ENCODE measurements at regions not wholly inside any gene's neighbourhood (a gene's known extent, or its start where the extent isn't known, plus 50 kb on each side); places are given as distances from the start of the nearest gene placed in this dataset.

GRCh38 chr21:40929833-40930232 is 82.9 kb upstream of the DSCAM start:
- CTCF ChIA-PET (ENCODE audit: low intra/inter-chr PET ratio, low total read pairs) = no interaction called here
- DNase-seq (ENCODE audit: low spot score) (no peak), ATAC-seq (no peak), FAIRE-seq (no peak)
- no peaks in the 10 kb centered on the region for H3K36me3 ChIP-seq (replicated peaks in 1 of 2; ENCODE audit: control insufficient read depth in 1 of 2, insufficient read depth in 2 of 2, low read length in 2 of 2)
- no peaks in the 10 kb centered on the region for H3K27me3 ChIP-seq (ENCODE audit: control insufficient read depth in 1 of 2, insufficient read depth in 2 of 2, low read length in 2 of 2)
- no peaks in the 10 kb centered on the region for H3K79me2 ChIP-seq (ENCODE audit: insufficient read depth, low read length)
- in situ Hi-C loops (cut with HindIII; ENCODE audit: extremely low pct_ligation_motif_present, low pct_unique_long_range_greater_than_20kb) (no loop called here), intact Hi-C loops (cut with micrococcal nuclease; ENCODE audit: unreplicated experiment) (no loop called here)
- no peak overlapping the region for H3K4me2 ChIP-seq (ENCODE audit: low read depth, low read length)
- H3K27ac ChIP-seq (ENCODE audit: extremely low read length, insufficient read depth, low read length) = no peak overlapping the region
- H3K9ac ChIP-seq (ENCODE audit: insufficient read depth, low read depth, low read length) = no peak overlapping the region
- no peaks in the 10 kb centered on the region for H4K20me1 ChIP-seq (ENCODE audit: insufficient read depth, low read length)
- no peak overlapping the region for H3K4me3 ChIP-seq (replicated peaks in 1 of 3; ENCODE audit: insufficient read depth in 1 of 3, low read depth in 2 of 3, low read length in 3 of 3)
- WGBS (ENCODE audit: low lambda C conversion rate) = 23% methylated on average over 2 of the region's 2 CpGs
- no peaks in the 10 kb centered on the region for H3K4me1 ChIP-seq (ENCODE audit: insufficient read depth, low read length)
- H3K9me3 ChIP-seq (ENCODE audit: low read length) = peaks cover 94% of the 10 kb centered on the region
- POLR2A ChIA-PET = no interaction called here
- no peak overlapping the region for H2AFZ ChIP-seq (ENCODE audit: low read length)
- no TSS peak for BruUV-seq (replicated peaks)
- no peak for TF ChIP-seq JUNB (CRISPR knock-in tag; IDR thresholded peaks at IDR 0.05; ENCODE audit: borderline replicate concordance)
- no peak for TF ChIP-seq NPAS2 (CRISPR knock-in tag; IDR thresholded peaks at IDR 0.05; ENCODE audit: borderline replicate concordance)
- TF ChIP-seq ZNF142 (CRISPR knock-in tag; IDR thresholded peaks at IDR 0.05) = no peak
- TF ChIP-seq MAX (IDR thresholded peaks at IDR 0.05) = no peak
- no peak for TF ChIP-seq YEATS2 (CRISPR knock-in tag; IDR thresholded peaks at IDR 0.05; ENCODE audit: borderline replicate concordance)
- TF ChIP-seq ZBTB34 (CRISPR knock-in tag; IDR thresholded peaks at IDR 0.05) = no peak
- no peak for TF ChIP-seq ZNF724P (CRISPR knock-in tag; IDR thresholded peaks at IDR 0.05; ENCODE audit: borderline replicate concordance)
- TF ChIP-seq ZBTB2 (CRISPR knock-in tag; IDR thresholded peaks at IDR 0.05; ENCODE audit: low read depth) = no peak
- no peak for TF ChIP-seq ZNF414 (CRISPR knock-in tag; IDR thresholded peaks at IDR 0.05)
- TF ChIP-seq ARNT (IDR thresholded peaks at IDR 0.05) = no peak

All from HepG2 (cell line).